ENCODE measurements at regions not wholly inside any gene's neighbourhood (a gene's known extent, or its start where the extent isn't known, plus 50 kb on each side); places are given as distances from the start of the nearest gene placed in this dataset.

GRCh38 chr7:21135437-21135836, 292.4 kb upstream of the SP4 start:
- TF ChIP-seq CTCF (IDR thresholded peaks at IDR 0.05; ENCODE audit: borderline replicate concordance, insufficient read depth, low read depth, low read length): no peak
- H3K4me3 ChIP-seq (ENCODE audit: low read depth, low read length): no peak overlapping the region

- H3K4me3 ChIP-seq (ENCODE audit: low read depth, low read length): no peak overlapping the region
- no peak for TF ChIP-seq CTCF (IDR thresholded peaks at IDR 0.05; ENCODE audit: borderline replicate concordance, insufficient read depth, low read depth, low read length)
Measured at GRCh38 chr7:21137640-21138039, 290.2 kb upstream of the SP4 start.

GRCh38 chr7:21140622-21141021, 287.3 kb upstream of the SP4 start:
- TF ChIP-seq CTCF (IDR thresholded peaks at IDR 0.05; ENCODE audit: borderline replicate concordance, insufficient read depth, low read depth, low read length): no peak
- no peak overlapping the region for H3K4me3 ChIP-seq (ENCODE audit: low read depth, low read length)

GRCh38 chr7:21141476-21141875, 286.4 kb upstream of the SP4 start:
- no peak for TF ChIP-seq CTCF (IDR thresholded peaks at IDR 0.05; ENCODE audit: borderline replicate concordance, insufficient read depth, low read depth, low read length)
- no peak overlapping the region for H3K4me3 ChIP-seq (ENCODE audit: low read depth, low read length)

GRCh38 chr7:21142081-21142480, 285.8 kb upstream of the SP4 start:
- TF ChIP-seq CTCF (IDR thresholded peaks at IDR 0.05; ENCODE audit: borderline replicate concordance, insufficient read depth, low read depth, low read length): no peak
- H3K4me3 ChIP-seq (ENCODE audit: low read depth, low read length): no peak overlapping the region

- no peak overlapping the region for H3K4me3 ChIP-seq (ENCODE audit: low read depth, low read length)
- TF ChIP-seq CTCF (IDR thresholded peaks at IDR 0.05; ENCODE audit: borderline replicate concordance, insufficient read depth, low read depth, low read length): no peak
Measured at GRCh38 chr7:21146642-21147423, 281.1 kb upstream of the SP4 start.

GRCh38 chr7:21149809-21150208, 278.1 kb upstream of the SP4 start:
- H3K4me3 ChIP-seq (ENCODE audit: low read depth, low read length): no peak overlapping the region
- TF ChIP-seq CTCF (IDR thresholded peaks at IDR 0.05; ENCODE audit: borderline replicate concordance, insufficient read depth, low read depth, low read length): no peak
